ENCODE measurements at regions not wholly inside any gene's neighbourhood (a gene's known extent, or its start where the extent isn't known, plus 50 kb on each side); places are given as distances from the start of the nearest gene placed in this dataset.

GRCh38 chr9:88220652-88221051 is 82.4 kb upstream of the SPATA31C2 start:
- H3K27me3 Mint-ChIP-seq = peaks cover 12% of the 10 kb centered on the region
- H3K36me3 Mint-ChIP-seq = no peaks in the 10 kb centered on the region
- no peak for ATAC-seq
- H3K4me1 Mint-ChIP-seq = no peaks in the 10 kb centered on the region
- no peak overlapping the region for H3K27ac Mint-ChIP-seq
- peaks cover under 1% of the 10 kb centered on the region for H3K9me3 Mint-ChIP-seq
- no peak overlapping the region for H3K4me3 Mint-ChIP-seq

DNA sequence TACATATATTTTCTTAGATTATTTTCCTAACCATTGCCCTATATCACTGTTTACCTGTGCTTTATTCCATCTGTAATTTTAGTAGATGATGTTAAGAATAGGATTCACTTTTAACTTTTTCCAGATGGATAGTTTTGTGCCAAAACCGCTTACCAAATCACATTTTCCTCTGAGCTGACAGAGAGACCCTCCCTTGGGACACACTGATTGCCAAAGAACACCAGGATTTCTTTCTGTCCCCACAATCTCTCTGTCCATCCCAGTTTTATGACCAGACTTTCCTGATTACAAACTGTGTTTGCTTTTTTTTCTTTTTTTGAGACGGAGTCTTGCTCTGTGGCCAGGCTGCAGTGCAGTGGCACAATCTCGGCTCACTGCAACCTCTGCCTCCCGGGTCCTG is 81.3 kb upstream of the SPATA31C2 start:
- Mint-ChIP-seq H3K36me3 (no peaks in the 10 kb centered on the region), H3K4me3 (no peak overlapping the region), H3K27me3 (peaks cover 12% of the 10 kb centered on the region), H3K9me3 (peaks cover 4% of the 10 kb centered on the region), H3K4me1 (no peaks in the 10 kb centered on the region), H3K27ac (no peak overlapping the region)
- ATAC-seq = no peak

- peaks cover 12% of the 10 kb centered on the region for H3K27me3 Mint-ChIP-seq
- H3K27ac Mint-ChIP-seq = no peak overlapping the region
- no peaks in the 10 kb centered on the region for H3K36me3 Mint-ChIP-seq
- no peaks in the 10 kb centered on the region for H3K4me1 Mint-ChIP-seq
- peaks cover 5% of the 10 kb centered on the region for H3K9me3 Mint-ChIP-seq
- no peak overlapping the region for H3K4me3 Mint-ChIP-seq
- no peak for ATAC-seq
Observed at GRCh38 chr9:88218726-88219125, 80.5 kb upstream of the SPATA31C2 start.

GRCh38 chr9:88216126-88216995 is 78.1 kb upstream of the SPATA31C2 start:
- H3K27me3 Mint-ChIP-seq = peaks cover 7% of the 10 kb centered on the region
- ATAC-seq = no peak
- H3K4me1 Mint-ChIP-seq = no peaks in the 10 kb centered on the region
- no peak overlapping the region for H3K27ac Mint-ChIP-seq
- H3K36me3 Mint-ChIP-seq = no peaks in the 10 kb centered on the region
- peaks cover 13% of the 10 kb centered on the region for H3K9me3 Mint-ChIP-seq
- no peak overlapping the region for H3K4me3 Mint-ChIP-seq

- Mint-ChIP-seq H3K4me3 (no peak overlapping the region), H3K27ac (no peak overlapping the region), H3K27me3 (no peaks in the 10 kb centered on the region), H3K9me3 (peaks cover 13% of the 10 kb centered on the region), H3K4me1 (no peaks in the 10 kb centered on the region), H3K36me3 (no peaks in the 10 kb centered on the region)
- no peak for ATAC-seq
Observed at GRCh38 chr9:88215196-88216125, 77.2 kb upstream of the SPATA31C2 start.

DNA sequence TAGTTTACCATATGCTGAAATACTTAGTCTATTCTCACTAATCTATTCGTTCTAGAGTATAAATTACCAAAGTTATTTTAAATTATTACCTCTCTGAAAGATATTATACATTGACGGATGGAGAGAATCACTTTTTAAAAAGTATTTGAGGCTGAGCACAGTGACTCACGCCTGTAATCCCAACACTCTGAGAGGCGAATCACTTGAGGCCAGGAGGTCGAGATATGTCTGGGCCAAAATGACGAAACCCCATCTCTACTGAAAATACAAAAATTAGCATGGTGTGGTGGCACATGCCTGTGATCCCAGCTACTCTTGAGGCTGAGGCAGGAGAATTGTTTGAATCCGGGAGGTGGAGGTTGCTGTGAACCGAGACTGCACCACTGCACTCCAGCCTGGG is 64.0 kb upstream of the SPATA31C2 start:
- Mint-ChIP-seq H3K9me3 (peaks cover 3% of the 10 kb centered on the region), H3K36me3 (no peaks in the 10 kb centered on the region), H3K27ac (no peak overlapping the region), H3K27me3 (peaks cover 12% of the 10 kb centered on the region), H3K4me3 (no peak overlapping the region), H3K4me1 (no peaks in the 10 kb centered on the region)
- ATAC-seq = no peak

DNA sequence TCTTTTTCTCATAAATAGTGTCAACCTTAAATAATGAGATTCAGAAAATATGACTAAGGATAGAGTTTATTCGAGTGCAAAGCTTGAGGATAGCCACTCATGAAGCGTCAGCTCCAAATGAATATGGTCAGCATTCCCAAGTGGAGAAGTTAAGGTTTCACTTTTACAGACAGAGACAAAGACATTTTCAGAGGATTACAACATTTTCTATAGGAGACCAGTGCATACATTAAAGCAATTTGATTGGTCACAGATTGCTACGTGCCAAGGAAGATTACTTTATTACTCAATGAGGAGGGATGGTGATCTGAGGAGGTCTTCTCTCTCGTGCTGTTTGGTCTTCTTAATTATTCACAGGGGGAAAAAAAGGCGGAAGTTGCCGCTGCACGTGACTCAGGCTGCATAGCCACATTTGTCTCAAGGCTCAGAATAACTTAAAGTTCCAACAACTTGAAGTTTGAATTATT is 60.1 kb upstream of the SPATA31C2 start:
- Mint-ChIP-seq H3K4me1 (no peaks in the 10 kb centered on the region), H3K27me3 (peaks cover 12% of the 10 kb centered on the region), H3K4me3 (no peak overlapping the region), H3K36me3 (no peaks in the 10 kb centered on the region), H3K27ac (no peak overlapping the region), H3K9me3 (no peaks in the 10 kb centered on the region)
- no peak for ATAC-seq

GRCh38 chr9:88197781-88198340 is 59.6 kb upstream of the SPATA31C2 start:
- ATAC-seq = no peak
- Mint-ChIP-seq H3K4me3 (no peak overlapping the region), H3K4me1 (no peaks in the 10 kb centered on the region)

GRCh38 chr9:88197016-88197415 is 58.7 kb upstream of the SPATA31C2 start:
- Mint-ChIP-seq H3K4me3 (no peak overlapping the region), H3K4me1 (no peaks in the 10 kb centered on the region), H3K27ac (no peak overlapping the region), H3K36me3 (no peaks in the 10 kb centered on the region), H3K27me3 (peaks cover 20% of the 10 kb centered on the region), H3K9me3 (peaks cover 2% of the 10 kb centered on the region)
- ATAC-seq = no peak

More at GRCh38 chr9:88197781-88198340, 59.6 kb upstream of the SPATA31C2 start:
- Mint-ChIP-seq H3K36me3 (no peaks in the 10 kb centered on the region), H3K27me3 (peaks cover 15% of the 10 kb centered on the region), H3K27ac (no peak overlapping the region), H3K9me3 (no peaks in the 10 kb centered on the region)

DNA sequence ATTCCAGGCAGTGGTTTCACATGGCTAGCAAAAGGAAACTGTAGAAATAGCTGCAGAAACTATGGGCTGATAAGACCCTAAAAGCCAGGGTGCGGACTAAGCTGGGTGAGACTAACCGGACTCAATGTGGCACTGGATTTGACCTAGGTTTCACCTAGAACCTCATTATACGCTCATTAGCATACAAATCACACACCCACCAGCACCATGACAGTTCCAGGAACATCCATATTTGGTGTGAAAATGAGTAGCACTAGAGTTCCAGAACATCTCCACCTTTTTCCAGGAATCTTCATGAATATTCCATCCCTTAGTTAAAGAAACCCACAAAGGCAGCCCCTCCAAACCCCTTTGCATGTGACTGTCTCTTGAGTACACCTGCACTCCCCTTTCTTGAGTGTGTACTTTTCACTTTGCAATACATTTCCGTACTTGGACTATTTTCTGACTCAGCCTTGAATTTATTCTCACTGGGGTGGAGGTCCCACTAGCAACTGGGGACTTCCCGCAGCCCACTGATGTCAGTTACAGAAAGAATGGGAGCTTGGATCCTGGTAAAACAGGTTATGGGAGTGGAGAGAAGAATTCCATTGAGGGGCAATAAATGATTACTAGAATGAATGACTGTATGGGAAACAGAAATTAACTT is 58.0 kb upstream of the SPATA31C2 start:
- no peak for ATAC-seq
- Mint-ChIP-seq H3K4me1 (no peaks in the 10 kb centered on the region), H3K27me3 (peaks cover 20% of the 10 kb centered on the region), H3K27ac (no peak overlapping the region), H3K36me3 (no peaks in the 10 kb centered on the region), H3K4me3 (no peak overlapping the region), H3K9me3 (peaks cover 2% of the 10 kb centered on the region)

DNA sequence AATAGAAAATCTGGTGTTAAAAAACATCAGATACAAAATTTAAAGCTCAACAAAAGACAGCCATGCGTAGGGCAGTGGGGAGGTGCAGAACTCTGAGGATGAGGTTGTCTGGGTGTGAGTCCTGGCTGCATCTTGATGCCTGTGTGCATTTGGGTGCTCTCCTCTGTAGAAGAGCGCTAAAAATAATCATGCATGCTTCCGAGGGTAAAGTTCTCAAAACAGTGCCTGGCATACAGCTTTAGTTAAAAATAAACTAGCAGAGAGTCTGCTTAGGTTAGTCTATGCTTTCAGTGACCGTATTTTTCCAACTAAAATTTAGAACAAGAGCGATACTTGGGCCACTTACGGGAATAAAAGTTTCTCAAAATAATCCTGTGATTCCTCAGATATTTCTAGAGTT is 55.5 kb upstream of the SPATA31C2 start:
- Mint-ChIP-seq H3K27ac (no peak overlapping the region), H3K9me3 (peaks cover 13% of the 10 kb centered on the region), H3K4me3 (no peak overlapping the region), H3K27me3 (peaks cover 20% of the 10 kb centered on the region), H3K36me3 (no peaks in the 10 kb centered on the region), H3K4me1 (no peaks in the 10 kb centered on the region)
- no peak for ATAC-seq

GRCh38 chr9:88191456-88191855 is 53.2 kb upstream of the SPATA31C2 start:
- H3K4me3 Mint-ChIP-seq = no peak overlapping the region
- H3K36me3 Mint-ChIP-seq = no peaks in the 10 kb centered on the region
- H3K27ac Mint-ChIP-seq = no peak overlapping the region
- H3K4me1 Mint-ChIP-seq = no peaks in the 10 kb centered on the region
- ATAC-seq = no peak
- H3K27me3 Mint-ChIP-seq = peaks cover 8% of the 10 kb centered on the region
- H3K9me3 Mint-ChIP-seq = peaks cover 13% of the 10 kb centered on the region

- H3K27me3 Mint-ChIP-seq = peaks cover 8% of the 10 kb centered on the region
- H3K27ac Mint-ChIP-seq = no peak overlapping the region
- H3K4me1 Mint-ChIP-seq = no peaks in the 10 kb centered on the region
- no peak for ATAC-seq
- H3K9me3 Mint-ChIP-seq = peaks cover 13% of the 10 kb centered on the region
- no peak overlapping the region for H3K4me3 Mint-ChIP-seq
- no peaks in the 10 kb centered on the region for H3K36me3 Mint-ChIP-seq
Observed at GRCh38 chr9:88189371-88189770, 51.1 kb upstream of the SPATA31C2 start.
